Spleen (tissue), 7 donors: ENCODE measurements at regions not wholly inside any gene's neighbourhood (a gene's known extent, or its start where the extent isn't known, plus 50 kb on each side); places are given as distances from the start of the nearest gene placed in this dataset.

ENCODE experiments used
- CTCF ChIP-seq, 11 experiments: fragments of 200-600 bp in 7 of 11; fragments of 450-650 bp in 4 of 11; sonication (generic) in 4 of 11; IDR thresholded peaks in 8 of 11; conservative IDR thresholded peaks in 3 of 11; 1 replicate in 7 of 11; 2 replicates in 4 of 11; pipeline versions ENCODE4 v1.4.0 to v1.8.0; 2016 to 2021; ENCODE audit warnings: antibody characterized with exemption in 11 of 11, inconsistent platforms in 4 of 11, mild to moderate bottlenecking in 1 of 11
- POLR2A ChIP-seq, 3 donors: fragments of 450-650 bp; IDR thresholded peaks; one replicate each; pipeline ENCODE4 v1.5.1; 2017; ENCODE audit warnings: antibody characterized with exemption in 3 of 3, mild to moderate bottlenecking in 1 of 3
- POLR2AphosphoS5 ChIP-seq, 3 donors: sonication (generic); formaldehyde crosslinking; IDR thresholded peaks; one replicate each; pipeline ENCODE4 v1.5.1; 2017; ENCODE audit warnings: antibody characterized with exemption in 3 of 3
- donor health status: DM: no; HTN: no; CAD: no; lungs with moderate emphysema.
- donor health status: DM: no; HTN: no; CAD: no.
- donor health status: DM: no; HTN: no; CAD: no.

- TF ChIP-seq POLR2A (IDR thresholded peaks at IDR 0.05) (no peak), CTCF (IDR thresholded peaks at IDR 0.05 in 8 of 11, conservative IDR thresholded peaks at IDR 0.05 in 3 of 11) (no peak), POLR2AphosphoS5 (IDR thresholded peaks at IDR 0.05) (no peak)
Measured at GRCh38 chr6:92684386-92684785, 735.0 kb downstream of the EPHA7 start.
